GM21381 (cell line): ENCODE measurements at regions not wholly inside any gene's neighbourhood (a gene's known extent, or its start where the extent isn't known, plus 50 kb on each side); places are given as distances from the start of the nearest gene placed in this dataset.
"Not testable (repeated sequence)": the region's sequence is repeated elsewhere in the genome, so short reads cannot be mapped to it uniquely, and the experiment has no call there.

Source experiments
- ATAC-seq: cut with Tn5 transposase; IDR thresholded peaks from one replicate; pipeline ENCODE4 v1.9.1; 2021; ENCODE audit warnings: mild to moderate bottlenecking, moderate library complexity; ENCODE audit not compliant: unreplicated experiment

DNA sequence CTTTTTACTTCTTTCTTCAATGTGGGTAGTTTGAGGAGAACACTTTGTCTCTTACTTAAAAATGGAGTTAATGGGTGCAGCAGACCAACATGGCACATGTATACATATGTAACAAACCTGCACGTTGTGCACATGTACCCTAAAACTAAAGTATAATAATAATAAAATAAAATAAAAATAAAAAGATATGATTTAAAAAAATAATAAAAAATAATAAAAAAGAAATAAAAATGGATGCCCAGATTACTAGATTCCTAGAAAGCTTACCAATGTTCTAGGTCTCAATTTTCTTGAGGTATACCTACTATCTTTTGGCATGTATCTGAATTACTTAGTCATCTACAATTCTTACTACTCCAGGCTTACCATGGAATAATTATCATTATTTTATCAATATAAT is 2001.6 kb upstream of the CDH9 start:
- no peak for ATAC-seq

DNA sequence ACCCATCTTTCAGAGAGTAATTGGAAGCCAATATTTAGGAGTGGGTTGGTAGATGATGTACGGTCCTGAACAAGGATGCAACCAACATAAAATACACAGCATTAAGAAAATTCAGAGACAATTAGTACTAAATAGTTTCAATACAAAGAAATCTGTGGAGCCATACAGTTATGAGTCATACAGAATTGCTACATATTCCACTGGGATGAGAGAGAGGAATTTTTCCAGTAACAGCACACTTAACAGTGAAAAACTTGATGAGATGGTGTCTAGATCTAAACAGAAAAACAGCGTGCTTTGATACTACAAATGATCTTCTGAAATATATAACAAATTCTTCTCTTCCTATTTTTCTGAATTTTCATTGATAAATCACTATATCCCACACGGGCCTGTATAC is 1999.3 kb upstream of the CDH9 start:
- ATAC-seq: no peak

DNA sequence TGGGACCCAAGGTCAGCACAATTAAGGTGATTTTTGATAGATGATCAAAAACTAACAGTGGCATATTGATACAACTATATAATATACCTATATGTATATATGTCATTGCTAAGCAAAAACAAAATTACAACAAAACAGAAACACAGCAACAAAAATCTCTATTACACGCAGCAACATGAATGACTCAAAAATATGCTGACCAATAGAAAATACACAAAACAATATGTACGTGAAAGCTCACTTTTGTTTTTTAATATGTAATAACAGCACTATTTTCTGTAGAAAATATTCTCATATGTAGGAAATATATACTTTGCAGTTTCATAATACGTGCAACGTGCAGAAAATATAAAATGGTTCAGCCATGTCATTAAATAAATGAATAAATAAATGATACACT is 1985.7 kb upstream of the CDH9 start:
- ATAC-seq: no peak

DNA sequence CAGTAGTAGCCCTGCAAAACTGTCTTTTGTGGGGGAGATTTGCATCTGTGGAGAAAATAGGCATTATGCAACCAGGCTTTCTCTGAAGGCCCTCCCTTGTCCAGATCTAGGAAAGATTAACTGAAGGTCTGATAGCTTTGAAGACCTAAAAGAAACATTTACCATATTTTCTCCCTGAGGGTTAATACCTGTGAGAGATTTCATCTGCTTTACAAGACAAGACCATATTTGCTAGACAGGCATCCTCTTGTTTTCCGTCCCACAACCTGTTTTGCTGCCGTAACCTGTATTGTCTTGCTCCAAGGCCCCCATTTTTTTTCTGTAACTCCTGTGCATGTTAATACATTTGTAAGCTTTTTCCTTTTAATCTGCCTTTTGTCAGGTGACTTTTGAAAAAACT is 1985.2 kb upstream of the CDH9 start:
- ATAC-seq: no peak

DNA sequence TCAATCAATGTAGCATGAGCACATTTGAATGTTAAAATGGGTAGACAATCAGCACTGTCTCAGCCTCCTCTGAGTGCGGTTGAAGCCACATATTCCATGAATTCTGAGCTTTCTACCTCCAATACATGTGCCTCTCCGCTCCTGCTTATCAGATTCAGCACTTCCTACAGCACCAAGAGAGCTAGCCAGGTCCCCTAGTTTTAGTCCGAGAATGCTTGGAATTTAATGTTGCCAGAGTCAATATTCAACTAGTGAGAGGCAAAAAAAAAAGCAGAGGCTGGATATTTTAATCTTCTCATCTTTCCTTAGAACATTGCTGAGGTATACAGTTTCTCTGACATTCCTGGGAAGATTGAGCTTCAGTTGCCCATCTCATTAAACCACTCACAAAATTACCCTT is 1979.1 kb upstream of the CDH9 start:
- no peak for ATAC-seq

DNA sequence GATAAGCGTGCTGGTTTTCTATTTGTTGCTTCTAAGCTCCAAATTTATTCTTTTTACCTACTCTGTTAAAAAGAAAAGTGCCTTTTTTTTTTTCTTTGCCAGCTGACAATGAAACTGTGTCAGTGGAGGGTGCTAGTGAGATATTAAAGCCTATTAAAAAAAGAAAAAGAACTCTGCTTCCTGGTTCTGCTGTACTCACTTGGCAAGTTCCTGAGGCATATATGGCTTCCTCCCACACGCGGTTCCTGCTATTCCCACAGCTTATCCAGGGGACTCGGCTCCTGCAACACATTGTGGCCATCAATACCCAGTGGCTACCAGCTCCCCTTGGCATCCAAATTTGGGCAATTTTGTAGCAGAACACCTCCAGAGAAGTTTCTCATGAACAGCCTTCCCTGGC is 1977.7 kb upstream of the CDH9 start:
- ATAC-seq: no peak

DNA sequence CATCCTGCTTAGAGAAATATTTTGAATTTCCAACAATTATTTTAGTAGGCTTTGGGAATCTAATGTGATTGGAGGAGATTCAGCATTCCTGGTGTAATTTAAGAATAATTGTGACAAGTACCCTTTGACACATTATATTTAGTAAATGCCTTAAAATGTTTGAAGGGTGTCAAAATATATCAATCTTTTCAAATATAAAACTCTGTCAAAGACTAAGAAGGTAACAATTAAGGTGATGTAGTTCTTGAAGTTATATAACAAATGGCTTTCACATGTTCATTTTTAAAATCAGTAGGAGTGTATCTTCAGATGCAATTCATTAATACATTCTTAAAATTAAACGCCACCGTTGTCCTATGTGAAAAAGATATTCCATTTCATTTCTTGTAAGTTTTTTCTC is 1977.1 kb upstream of the CDH9 start:
- ATAC-seq: no peak

DNA sequence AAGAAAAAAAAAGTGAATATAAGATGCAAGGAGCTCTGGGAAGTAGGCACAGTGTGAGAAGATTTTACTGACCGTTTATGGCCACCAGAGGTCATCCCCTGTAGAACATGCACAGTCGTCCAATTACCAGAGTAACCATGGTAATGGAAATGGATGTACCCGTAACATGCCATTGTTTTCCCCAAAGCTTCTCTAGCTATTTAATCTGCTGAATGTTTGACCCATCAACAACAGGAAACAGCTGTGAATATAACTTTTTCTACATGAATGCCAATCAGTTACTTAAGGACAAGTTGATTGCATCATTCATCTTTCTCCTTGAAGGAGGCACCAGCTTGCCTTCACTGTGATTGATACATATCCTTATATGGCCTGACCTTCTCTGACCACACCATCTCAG is 1967.0 kb upstream of the CDH9 start:
- no peak for ATAC-seq

DNA sequence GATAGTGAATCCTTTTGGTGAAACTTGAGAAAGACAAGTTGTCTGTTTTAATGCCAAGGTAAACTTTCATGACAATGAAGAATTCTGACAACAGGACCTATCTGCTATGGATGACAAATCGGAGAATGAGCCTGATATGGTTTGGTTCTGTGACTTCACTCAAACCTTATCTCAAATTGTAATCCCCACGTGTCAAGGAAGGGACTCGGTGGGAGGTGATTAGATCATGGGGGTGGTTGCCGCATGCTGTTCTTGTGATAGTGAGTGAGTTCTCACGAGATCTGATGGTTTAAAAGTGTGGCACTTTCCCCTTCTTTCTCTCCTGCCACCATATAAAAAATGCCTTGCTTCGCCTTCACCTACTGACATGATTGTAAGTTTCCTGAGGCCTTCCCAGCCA is 1964.1 kb upstream of the CDH9 start:
- ATAC-seq: no peak

DNA sequence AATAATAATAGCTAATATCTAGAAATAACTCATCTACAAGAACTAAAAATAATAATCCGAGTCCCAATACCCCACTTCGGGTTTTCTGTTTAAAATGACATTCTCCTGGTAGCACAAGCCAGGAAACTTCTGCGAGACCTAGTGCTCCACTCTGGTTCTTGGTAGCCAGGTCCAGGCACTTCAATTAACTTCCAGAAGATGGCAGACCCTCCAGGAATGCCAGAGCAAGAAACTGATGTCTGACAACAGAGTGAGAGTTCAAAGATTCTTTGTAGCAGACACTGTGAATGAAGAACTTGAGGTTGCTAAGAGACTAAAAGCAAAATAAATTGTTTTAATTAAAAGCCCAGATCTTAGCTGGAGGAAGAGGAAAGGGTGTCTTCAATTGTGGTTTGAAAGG is 1963.3 kb upstream of the CDH9 start:
- no peak for ATAC-seq

DNA sequence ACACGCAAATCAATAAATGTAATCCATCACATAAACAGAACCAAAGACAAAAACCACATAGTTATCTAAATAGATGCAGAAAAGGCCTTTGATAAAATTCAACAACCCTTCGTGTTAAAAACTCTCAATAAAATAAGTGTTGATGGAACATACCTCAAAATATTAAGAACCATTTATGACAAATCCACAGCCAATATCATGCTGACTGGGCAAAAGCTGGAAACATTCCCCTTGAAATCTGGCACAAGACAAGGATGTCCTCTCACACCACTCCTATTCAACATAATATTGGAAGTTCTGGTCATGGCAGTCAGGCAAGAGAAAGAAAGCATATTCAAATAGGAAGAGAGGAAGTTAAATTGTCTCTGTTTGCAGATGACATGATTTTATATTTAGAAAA is 1946.3 kb upstream of the CDH9 start:
- no peak for ATAC-seq

DNA sequence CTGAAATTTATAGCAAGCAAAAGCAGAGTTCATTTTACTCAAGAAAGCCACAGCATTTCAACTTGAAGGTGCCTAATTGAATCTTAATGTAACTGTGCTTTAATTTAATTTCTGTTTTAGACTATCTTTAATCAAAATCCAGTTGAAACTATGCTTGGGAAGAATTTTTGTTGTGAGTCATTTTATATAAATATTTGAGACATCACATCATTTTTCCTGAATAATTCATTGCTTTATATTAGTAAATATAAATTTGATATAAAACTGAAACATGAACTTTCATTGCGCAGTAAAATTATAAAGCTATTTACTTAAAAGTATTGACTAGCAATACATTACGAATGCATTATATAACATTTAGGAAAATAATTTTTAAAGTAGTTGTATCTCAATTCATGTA is 1937.1 kb upstream of the CDH9 start:
- no peak for ATAC-seq

DNA sequence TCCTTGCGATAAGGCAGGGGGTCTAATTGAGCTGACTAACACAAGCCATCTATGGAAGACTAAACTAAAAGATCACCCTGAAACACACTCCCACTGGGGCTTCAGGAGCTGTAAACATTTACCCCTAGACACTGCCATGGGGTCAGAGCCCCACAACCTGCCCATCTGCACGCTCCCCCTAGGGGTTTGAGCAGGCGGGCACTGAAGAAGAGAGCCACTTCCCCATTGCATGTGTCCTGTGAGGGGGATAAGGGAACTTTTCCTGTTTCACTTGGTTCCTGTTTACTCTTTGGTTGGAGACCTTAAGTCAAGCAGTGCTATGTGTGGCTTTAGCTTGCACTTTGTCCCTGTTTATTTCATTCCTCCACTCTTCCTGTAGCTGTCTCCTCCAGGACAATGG is 1929.5 kb upstream of the CDH9 start:
- ATAC-seq: no peak

DNA sequence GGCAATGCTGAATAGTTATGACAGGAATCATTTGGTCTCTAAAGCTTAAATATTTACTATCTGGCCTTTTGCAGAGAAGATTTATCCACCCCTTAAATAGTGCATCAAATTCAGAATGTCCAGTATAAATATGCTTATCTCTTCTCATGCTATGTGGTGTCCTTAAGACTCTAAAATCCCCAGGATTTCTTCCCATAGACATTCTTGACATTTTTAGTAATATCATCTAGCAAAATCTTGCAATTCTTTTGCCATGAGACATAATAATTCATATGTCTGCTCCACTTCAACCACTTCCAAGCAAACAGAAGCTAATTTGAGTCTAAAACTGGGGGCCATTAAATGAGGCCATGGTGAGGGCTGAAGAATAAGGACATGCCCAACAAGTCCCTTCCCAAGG is 1923.4 kb upstream of the CDH9 start:
- ATAC-seq: no peak

DNA sequence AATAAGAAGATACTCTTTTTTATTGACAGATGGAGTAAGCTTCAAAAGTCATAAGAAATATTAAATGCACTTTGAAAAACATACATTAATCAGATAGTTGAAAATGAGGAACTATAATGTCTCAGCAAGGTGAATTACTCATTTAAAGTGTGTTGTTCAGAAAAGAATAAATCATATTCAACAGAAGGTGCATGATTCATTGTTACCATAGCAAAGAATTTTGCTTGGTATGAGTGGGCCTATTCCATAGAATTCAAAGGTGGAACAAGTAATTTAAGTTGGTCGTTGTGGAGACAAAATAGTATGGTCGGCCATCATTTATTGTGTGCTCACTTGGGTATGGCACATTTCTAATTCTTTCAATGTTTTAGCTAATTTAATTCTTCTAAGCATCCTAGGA is 1920.2 kb upstream of the CDH9 start:
- ATAC-seq: no peak

DNA sequence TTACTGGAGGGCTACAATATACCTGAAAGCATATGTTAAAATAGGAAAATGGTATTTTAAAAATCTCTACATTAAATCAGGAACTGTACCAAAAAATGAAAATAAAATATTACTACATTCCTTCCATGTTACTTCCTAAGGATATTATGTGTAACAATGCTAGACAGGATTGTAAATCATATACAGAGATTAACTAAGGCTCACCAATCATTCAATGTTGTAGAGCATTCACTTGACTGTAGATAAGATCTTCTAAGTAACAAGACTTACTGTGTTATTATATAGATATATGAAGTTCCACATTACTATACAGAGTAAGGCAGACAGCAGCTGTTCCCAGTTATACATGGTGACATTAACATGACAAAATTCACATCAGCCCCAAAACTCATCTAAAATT is 1919.1 kb upstream of the CDH9 start:
- no peak for ATAC-seq

DNA sequence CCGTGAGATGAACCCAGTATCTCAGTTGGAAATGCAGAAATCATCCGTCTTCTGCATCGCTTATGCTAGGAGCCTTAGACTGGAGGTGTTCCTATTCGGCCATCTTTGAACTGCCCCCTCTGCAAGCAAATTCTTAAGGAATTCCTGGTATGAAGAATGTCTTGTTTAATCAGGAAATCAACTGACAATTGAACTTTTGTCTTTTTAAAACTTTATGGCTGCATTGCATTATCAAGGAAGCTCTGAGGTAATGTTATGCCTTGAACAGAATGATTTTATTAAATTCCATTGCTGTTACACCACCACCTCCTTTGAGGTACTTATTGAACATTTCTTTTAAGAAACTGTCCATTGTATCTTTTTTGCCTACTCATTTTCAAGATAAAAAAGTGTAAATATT is 1915.7 kb upstream of the CDH9 start:
- ATAC-seq: no peak

DNA sequence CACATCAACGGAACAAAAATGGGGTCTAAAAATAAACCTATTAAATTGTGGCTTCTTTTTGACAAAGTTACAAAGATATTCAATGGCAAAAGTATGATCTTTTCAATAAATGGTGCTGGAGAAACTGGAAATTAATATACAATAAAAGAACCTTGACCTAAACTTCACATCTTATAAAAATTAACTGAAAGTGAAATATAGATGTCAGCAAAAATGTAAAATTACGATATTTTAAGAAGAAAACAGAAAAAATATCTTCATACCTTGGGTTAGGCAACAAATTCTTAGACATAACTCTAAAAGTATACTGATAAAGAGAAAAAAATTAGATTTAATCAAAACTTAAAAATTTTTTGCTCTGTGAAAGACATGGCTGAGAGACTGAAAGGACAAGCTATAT is 1909.5 kb upstream of the CDH9 start:
- ATAC-seq: no peak

DNA sequence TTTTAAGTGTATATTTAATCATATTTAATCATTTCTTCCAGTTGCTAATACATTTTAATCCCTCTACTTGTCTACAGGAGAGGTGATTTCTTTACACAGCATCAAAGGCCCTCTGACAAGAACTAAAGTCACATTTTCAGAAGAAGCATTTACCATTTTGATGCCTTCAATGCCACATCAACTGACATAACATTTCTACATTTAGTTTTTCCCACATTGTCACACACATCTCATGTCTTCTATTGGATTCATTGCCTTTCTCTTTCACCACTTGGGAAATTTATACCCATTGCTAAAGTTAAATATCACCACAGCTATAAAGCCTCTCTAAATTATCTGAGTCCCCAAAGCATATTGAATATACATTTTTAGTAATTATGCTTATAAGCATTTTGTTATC is 1907.5 kb upstream of the CDH9 start:
- ATAC-seq: no peak

DNA sequence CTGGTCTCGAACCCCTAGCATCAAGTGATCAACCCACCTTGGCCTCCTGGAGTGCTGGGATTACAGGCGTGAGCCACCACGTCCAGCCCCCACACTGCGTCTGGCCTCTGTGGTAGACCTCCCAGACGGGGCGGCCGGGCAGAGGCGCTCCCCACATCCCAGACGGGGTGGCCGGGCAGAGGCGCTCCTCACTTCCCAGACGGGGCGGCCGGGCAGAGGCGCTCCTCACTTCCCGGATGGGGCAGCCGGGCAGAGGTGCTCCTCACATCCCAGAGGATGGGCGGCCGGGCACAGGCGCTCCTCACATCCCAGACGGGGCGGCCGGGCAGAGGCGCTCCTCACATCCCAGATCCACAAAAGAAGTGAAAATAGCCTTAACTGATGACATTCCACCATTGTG is 1891.0 kb upstream of the CDH9 start:
- not testable (repeated sequence) for ATAC-seq

DNA sequence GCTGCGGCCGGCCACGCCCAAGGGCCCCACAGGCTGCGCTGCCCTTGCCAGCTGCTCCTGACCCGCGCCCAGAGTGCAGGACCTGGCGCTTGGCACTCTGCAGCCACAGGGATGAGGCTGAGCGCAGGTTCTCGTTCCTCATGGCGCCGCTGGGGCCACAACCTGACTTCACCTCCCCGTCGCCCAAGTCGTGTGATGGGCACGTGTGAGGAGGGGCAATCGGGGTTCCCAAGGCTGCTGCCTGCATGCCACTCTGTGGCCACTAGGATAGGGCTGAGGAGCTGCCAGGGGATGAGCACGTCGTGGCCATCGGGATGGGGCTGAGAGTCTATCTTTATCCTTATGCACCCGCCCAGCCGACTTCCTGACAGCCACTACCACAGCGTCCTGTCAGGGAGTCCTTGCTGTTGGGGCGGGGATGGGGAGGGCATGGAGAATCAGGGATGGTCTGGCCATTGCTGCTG is 1890.0 kb upstream of the CDH9 start:
- not testable (repeated sequence) for ATAC-seq

DNA sequence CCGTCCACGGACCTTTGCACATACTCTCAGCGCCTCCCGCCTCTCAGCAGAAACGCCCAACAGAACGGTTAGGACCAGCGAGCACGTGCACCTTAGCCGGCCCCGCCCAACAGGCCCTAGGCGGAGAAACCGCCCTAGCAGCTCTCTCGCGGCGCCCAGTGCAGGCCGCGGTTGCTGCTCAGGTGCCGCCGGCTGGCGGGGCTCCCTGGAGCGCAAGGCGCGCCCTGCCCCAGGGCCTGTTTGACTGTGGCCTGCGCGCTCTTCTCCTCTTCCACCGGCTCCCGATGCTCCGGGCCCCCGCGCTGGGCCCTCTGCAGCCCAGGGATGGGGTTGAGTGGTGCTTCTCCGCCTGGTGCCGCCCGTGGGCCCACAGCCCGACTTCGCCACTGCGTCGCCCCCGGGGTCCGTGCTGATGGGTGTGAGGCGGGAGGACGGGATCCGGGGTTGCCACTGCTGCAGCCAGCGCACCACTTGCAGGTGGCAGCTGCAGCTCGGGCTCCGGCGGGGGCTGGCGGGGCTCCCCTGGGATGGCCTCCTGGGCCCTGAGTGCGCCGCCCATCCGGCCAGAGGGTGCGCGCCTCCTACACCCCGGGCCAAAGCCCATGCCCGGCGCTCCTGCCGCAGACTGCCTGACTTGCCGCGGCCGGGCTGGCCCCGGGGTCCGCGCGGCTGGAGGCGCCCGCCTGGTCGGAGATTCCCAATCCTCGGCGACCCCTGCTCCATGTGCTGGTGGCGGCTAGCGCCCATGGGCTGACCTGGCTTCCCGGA is 1889.4 kb upstream of the CDH9 start:
- ATAC-seq: no peak

DNA sequence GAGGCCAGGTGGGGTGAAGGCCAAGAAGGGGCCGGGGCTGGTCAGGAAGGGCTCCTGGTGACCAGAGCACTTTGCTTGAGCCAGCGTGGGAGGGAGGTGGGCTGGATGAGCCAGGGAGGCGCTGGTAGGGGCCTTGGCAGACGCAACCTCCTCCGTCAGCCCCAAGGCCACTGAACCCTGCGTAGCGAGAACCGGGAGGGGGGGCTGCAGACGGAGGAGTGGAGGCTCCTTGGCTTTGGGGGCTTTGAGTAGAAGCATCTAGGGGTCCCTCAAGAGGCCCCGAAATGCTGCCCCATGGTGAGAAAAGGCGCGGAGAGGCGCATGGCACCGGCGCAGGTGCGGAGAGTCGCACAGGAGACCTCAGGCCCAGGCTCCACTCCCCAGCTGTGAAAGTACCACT is 1888.0 kb upstream of the CDH9 start:
- no peak for ATAC-seq
